Coronary artery (tissue), 2 donors: ENCODE measurements at regions not wholly inside any gene's neighbourhood (a gene's known extent, or its start where the extent isn't known, plus 50 kb on each side); places are given as distances from the start of the nearest gene placed in this dataset.

ENCODE experiments used
- DNase-seq: peaks from one replicate; pipeline ENCODE4 v3.0.0-alpha.2; 2017; ENCODE audit warnings: low spot score
- H3K27ac ChIP-seq, 2 donors: fragments of 200-600 bp; sonication (generic); one replicate each; pipeline ENCODE4 v1.5.1; 2016 to 2019
- H3K4me3 ChIP-seq: fragments of 200-600 bp; sonication (generic); 2 replicates; pipeline ENCODE4 v1.5.1; 2016; ENCODE audit warnings: mild to moderate bottlenecking, moderate library complexity
- CTCF ChIP-seq: fragments of 200-600 bp; sonication (generic); IDR thresholded peaks from one replicate; pipeline ENCODE4 v1.5.1; 2019; ENCODE audit warnings: antibody characterized with exemption

GRCh38 chr6:168953461-168953860 lies 300.2 kb downstream of the THBS2 start:
- Histone ChIP-seq H3K27ac (no peak overlapping the region), H3K4me3 (no peak overlapping the region)
- no peak for DNase-seq

GRCh38 chr6:168951217-168951616 lies 302.4 kb downstream of the THBS2 start:
- Histone ChIP-seq H3K27ac (no peak overlapping the region), H3K4me3 (no peak overlapping the region)
- DNase-seq, result no peak
- no peak for TF ChIP-seq CTCF

More at GRCh38 chr6:168953461-168953860, 300.2 kb downstream of the THBS2 start:
- no peak for TF ChIP-seq CTCF

GRCh38 chr6:168950858-168951214 lies 302.8 kb downstream of the THBS2 start:
- DNase-seq, result no peak
- TF ChIP-seq CTCF, result no peak
- H3K27ac ChIP-seq, result no peak overlapping the region
- no peak overlapping the region for H3K4me3 ChIP-seq

GRCh38 chr6:168949981-168950857 lies 303.4 kb downstream of the THBS2 start:
- Histone ChIP-seq H3K27ac (no peak overlapping the region), H3K4me3 (no peak overlapping the region)
- TF ChIP-seq CTCF, result no peak
- no peak for DNase-seq

- DNase-seq, result no peak
- TF ChIP-seq CTCF, result no peak
- Histone ChIP-seq H3K4me3 (no peak overlapping the region), H3K27ac (no peak overlapping the region)
These were observed 304.6 kb downstream of the THBS2 start for GRCh38 chr6:168948990-168949531.

- TF ChIP-seq CTCF, result no peak
- no peak overlapping the region for H3K27ac ChIP-seq
- DNase-seq, result no peak
- no peak overlapping the region for H3K4me3 ChIP-seq
These were observed 305.6 kb downstream of the THBS2 start for GRCh38 chr6:168948002-168948401.
